ENCODE measurements at regions not wholly inside any gene's neighbourhood (a gene's known extent, or its start where the extent isn't known, plus 50 kb on each side); places are given as distances from the start of the nearest gene placed in this dataset.

GRCh38 chr7:68306692-68307107 lies 1291.6 kb upstream of the AUTS2 start:
- no peak for DNase-seq (ENCODE audit: low spot score)

GRCh38 chr7:68309271-68309670 lies 1289.0 kb upstream of the AUTS2 start:
- DNase-seq (ENCODE audit: low spot score) = no peak

GRCh38 chr7:68309806-68310205 lies 1288.5 kb upstream of the AUTS2 start:
- no peak for DNase-seq (ENCODE audit: low spot score)

- no peak for DNase-seq (ENCODE audit: low spot score)
Observed at GRCh38 chr7:68311958-68312357, 1286.3 kb upstream of the AUTS2 start.

GRCh38 chr7:68313806-68314205 lies 1284.5 kb upstream of the AUTS2 start:
- no peak for DNase-seq (ENCODE audit: low spot score)

GRCh38 chr7:68314208-68314607 lies 1284.1 kb upstream of the AUTS2 start:
- DNase-seq (ENCODE audit: low spot score) = no peak

- no peak for DNase-seq (ENCODE audit: low spot score)
Observed at GRCh38 chr7:68317476-68317875, 1280.8 kb upstream of the AUTS2 start.

GRCh38 chr7:68319061-68319460 lies 1279.2 kb upstream of the AUTS2 start:
- no peak for DNase-seq (ENCODE audit: low spot score)

GRCh38 chr7:68321076-68321639 lies 1277.1 kb upstream of the AUTS2 start:
- DNase-seq (ENCODE audit: low spot score) = no peak

GRCh38 chr7:68321776-68322496 lies 1276.3 kb upstream of the AUTS2 start:
- no peak for DNase-seq (ENCODE audit: low spot score)

- no peak for DNase-seq (ENCODE audit: low spot score)
Observed at GRCh38 chr7:68324621-68325020, 1273.7 kb upstream of the AUTS2 start.

GRCh38 chr7:68334216-68334615 lies 1264.1 kb upstream of the AUTS2 start:
- no peak for DNase-seq (ENCODE audit: low spot score)

GRCh38 chr7:68334636-68335272 lies 1263.5 kb upstream of the AUTS2 start:
- no peak for DNase-seq (ENCODE audit: low spot score)

GRCh38 chr7:68336594-68336993 lies 1261.7 kb upstream of the AUTS2 start:
- no peak for DNase-seq (ENCODE audit: low spot score)

GRCh38 chr7:68348401-68348800 lies 1249.9 kb upstream of the AUTS2 start:
- no peak for DNase-seq (ENCODE audit: low spot score)

- DNase-seq (ENCODE audit: low spot score) = no peak
Observed at GRCh38 chr7:68362745-68363518, 1235.3 kb upstream of the AUTS2 start.

GRCh38 chr7:68364886-68365625 lies 1233.2 kb upstream of the AUTS2 start:
- DNase-seq (ENCODE audit: low spot score) = no peak

- DNase-seq (ENCODE audit: low spot score) = no peak
Observed at GRCh38 chr7:68371985-68372384, 1226.3 kb upstream of the AUTS2 start.

GRCh38 chr7:68376131-68376661 lies 1222.1 kb upstream of the AUTS2 start:
- DNase-seq (ENCODE audit: low spot score) = no peak

- no peak for DNase-seq (ENCODE audit: low spot score)
Observed at GRCh38 chr7:68381731-68382130, 1216.5 kb upstream of the AUTS2 start.

GRCh38 chr7:68384581-68384980 lies 1213.7 kb upstream of the AUTS2 start:
- DNase-seq (ENCODE audit: low spot score) = no peak

- no peak for DNase-seq (ENCODE audit: low spot score)
Observed at GRCh38 chr7:68393051-68393450, 1205.2 kb upstream of the AUTS2 start.

Data from hematopoietic multipotent progenitor cell treated with erythropoietin and hydrocortisone succinate and interleukin-3 and kit ligand, for 17 days (in vitro differentiated cells).